ENCODE measurements at regions not wholly inside any gene's neighbourhood (a gene's known extent, or its start where the extent isn't known, plus 50 kb on each side); places are given as distances from the start of the nearest gene placed in this dataset.
"Not testable (repeated sequence)": the region's sequence is repeated elsewhere in the genome, so short reads cannot be mapped to it uniquely, and the experiment has no call there.

GRCh38 chr16:86828202-86828601 lies 249.9 kb downstream of the FOXL1 start:
- no peak for DNase-seq (ENCODE audit: low read depth in 2 of 2)

GRCh38 chr16:86828653-86829052 lies 250.3 kb downstream of the FOXL1 start:
- no peak for DNase-seq (ENCODE audit: low read depth in 2 of 2)

DNA sequence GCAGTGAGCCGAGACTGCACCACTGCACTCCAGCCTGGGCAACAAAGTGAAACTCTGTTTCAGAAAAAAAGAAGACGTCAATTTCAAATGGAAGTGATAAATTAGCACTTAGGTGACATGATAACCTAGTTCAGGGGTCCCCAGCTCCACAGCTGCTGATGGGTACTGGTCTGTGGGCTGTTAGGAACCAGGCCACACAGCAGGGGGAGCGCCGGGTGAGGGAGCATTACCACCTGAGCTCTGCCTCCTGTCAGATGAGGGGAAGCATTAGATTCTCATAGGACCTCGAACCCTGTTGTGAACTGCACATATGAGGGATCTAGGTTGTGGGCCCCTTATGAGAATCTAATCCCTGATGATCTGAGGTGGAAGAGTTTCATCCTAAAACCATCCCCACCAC lies 253.0 kb downstream of the FOXL1 start:
- DNase-seq (ENCODE audit: low read depth in 2 of 2): no peak

GRCh38 chr16:86833136-86833535 lies 254.8 kb downstream of the FOXL1 start:
- DNase-seq (ENCODE audit: low read depth in 2 of 2): no peak

GRCh38 chr16:86834451-86835035 lies 256.2 kb downstream of the FOXL1 start:
- no peak for DNase-seq (ENCODE audit: low read depth in 2 of 2)

GRCh38 chr16:86835982-86836381 lies 257.6 kb downstream of the FOXL1 start:
- DNase-seq (ENCODE audit: low read depth in 2 of 2): no peak

DNA sequence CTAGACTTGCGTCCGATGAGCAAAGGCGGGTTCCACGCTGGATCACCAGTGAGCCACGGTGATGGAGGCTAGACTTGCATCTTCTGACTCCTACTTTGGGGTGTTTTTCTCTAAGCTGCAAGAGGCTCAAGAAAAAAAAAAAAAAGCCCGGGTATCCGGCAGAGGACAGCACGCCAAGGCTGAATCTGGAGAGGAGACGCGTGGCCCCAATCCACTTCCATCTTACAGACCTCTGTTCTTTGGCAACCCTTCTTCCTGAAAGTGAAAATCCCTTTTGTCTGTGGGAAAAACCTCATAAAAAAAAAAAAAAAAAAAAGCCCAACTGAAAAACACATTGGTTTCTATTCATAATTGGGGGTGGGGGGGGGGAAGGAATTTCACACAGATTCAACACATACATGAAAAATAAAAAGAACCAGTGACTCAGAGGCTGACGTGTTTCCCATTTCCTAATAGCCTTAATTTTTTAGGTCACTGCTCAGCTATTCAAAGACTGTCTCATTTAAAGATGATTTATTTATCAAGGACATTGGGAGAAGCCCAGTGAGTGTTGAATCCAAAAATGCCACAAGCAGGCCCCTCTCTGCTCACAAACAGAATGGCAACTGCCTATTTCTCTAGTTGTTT lies 258.3 kb downstream of the FOXL1 start:
- no peak for DNase-seq (ENCODE audit: low read depth in 2 of 2)

- no peak for DNase-seq (ENCODE audit: low read depth in 2 of 2)
These were observed 265.5 kb downstream of the FOXL1 start for GRCh38 chr16:86843812-86844211.

- DNase-seq (ENCODE audit: low read depth in 2 of 2): no peak
These were observed 266.3 kb downstream of the FOXL1 start for GRCh38 chr16:86844695-86845094.

- DNase-seq (ENCODE audit: low read depth in 2 of 2): no peak
These were observed 267.8 kb downstream of the FOXL1 start for GRCh38 chr16:86846136-86846535.

GRCh38 chr16:86848821-86849220 lies 270.5 kb downstream of the FOXL1 start:
- no peak for DNase-seq (ENCODE audit: low read depth in 2 of 2)

- no peak for DNase-seq (ENCODE audit: low read depth in 2 of 2)
These were observed 272.3 kb downstream of the FOXL1 start for GRCh38 chr16:86850670-86851069.

DNA sequence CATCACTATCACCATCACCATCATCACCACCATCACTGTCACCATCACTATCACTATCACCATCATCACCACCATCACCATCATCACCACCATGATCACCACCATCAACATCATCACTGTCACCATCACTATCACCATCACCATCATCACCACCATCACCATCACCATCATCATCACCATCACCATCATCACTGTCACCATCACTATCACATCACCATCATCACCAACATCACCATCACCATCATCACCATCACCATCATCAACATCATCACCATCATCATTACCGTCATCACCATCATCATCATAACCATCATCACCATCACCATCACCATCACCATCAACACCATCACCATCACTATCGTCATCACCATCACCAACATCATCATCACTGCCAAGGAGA lies 273.8 kb downstream of the FOXL1 start:
- DNase-seq (ENCODE audit: low read depth in 2 of 2): no peak

DNA sequence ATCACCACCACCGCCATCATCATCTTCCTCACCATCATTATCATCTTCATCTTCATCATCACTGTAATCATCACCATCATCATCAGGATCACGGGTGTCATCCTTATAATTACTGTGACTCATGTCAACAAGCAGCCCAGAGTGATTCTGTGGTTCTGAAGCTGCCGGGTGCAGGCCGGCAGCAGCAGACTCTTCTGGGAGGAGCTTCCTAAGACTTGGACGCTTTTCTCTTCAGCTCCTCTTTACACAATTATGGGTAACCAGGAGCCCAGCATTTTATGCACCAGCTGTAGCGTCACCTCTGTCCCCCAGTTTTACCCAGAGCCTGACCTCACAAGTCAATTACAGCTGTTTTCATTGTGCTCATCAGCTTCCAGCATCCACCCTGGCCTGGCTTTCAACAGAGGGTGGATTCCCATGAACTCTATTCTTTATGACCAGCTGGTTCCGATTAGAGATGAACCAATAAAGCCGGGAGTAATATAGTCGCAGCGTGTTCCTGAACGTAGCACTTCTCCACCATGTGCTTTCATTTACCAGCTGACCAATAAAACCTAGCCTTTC lies 275.8 kb downstream of the FOXL1 start:
- DNase-seq (ENCODE audit: low read depth in 2 of 2): no peak

GRCh38 chr16:86854626-86855294 lies 276.4 kb downstream of the FOXL1 start:
- no peak for DNase-seq (ENCODE audit: low read depth in 2 of 2)

- DNase-seq (ENCODE audit: low read depth in 2 of 2): no peak
These were observed 278.7 kb downstream of the FOXL1 start for GRCh38 chr16:86856946-86857586.

GRCh38 chr16:86857807-86858206 lies 279.5 kb downstream of the FOXL1 start:
- DNase-seq (ENCODE audit: low read depth in 2 of 2): no peak

DNA sequence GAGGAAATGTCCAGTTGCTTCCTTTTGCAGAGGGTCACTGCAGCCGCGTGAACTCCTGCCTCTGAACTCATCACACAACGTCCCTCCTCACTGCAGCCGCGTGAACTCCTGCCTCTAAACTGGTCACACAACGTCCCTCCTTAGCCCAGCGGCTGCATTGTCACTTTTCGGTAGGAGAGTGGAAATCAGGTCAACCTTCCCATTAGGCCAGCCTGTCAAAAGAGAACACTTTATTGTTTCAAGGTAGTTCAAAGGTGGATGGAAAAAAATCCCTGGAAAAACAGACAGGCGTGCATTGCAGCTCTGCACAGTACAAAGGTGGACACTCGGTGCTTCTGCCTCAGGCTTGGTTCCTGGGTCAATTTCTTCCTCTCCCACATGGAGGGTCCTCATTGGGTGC lies 280.2 kb downstream of the FOXL1 start:
- no peak for DNase-seq (ENCODE audit: low read depth in 2 of 2)

- DNase-seq (ENCODE audit: low read depth in 2 of 2): not testable (repeated sequence)
These were observed 283.0 kb downstream of the FOXL1 start for GRCh38 chr16:86861270-86861858.

DNA sequence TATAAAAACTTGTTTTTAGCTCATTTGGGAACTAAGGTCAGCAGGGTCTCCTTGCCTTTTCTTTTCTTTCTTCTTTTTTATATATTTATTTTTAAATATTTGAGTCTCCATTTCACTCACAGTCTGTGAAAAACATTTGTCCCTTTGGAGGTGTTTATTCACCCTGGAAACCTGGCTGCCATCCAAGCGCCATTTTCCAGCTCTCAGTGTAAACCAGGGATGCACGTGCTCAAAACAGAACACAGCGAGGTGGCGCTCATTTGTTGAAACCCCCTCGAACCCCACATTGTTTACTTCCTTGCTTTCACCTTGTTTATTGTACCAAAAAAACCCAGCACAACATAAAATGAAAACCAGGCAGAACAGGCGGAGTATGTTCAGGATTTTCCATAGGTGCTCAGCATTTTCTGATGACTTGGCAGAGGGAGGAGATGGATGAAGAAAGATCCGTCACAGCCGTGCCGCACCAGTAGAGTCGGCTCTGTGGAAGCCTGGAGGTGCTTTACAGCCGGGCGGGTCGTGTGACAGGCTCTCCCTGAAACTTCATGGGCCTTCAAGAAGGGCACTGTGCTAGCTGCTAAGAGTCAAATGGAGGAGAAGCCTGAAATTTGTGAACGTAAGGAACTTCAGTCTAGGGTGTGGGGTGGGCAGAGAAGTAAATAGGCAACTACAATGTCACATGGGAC lies 284.4 kb downstream of the FOXL1 start:
- no peak for DNase-seq (ENCODE audit: low read depth in 2 of 2)

DNA sequence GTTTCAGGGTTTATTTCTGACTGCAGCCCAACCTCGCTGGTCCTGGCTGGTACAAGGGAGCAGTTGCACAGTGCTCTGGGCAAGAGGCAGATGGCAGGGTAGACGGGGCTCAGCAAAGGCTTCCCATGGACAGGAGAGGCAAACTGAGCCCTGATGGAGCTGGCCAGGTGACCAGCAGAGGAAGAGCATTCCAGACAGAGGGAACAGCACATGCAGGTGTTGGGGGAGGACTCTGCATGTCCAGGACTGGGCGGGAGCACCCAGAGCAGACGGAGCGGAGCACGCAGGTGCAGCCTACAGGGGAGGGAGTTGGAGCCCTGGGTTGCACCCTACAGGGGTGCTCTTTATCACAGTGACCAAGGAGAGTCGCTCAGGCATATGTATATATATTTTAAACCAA lies 285.3 kb downstream of the FOXL1 start:
- no peak for DNase-seq (ENCODE audit: low read depth in 2 of 2)

- DNase-seq (ENCODE audit: low read depth in 2 of 2): no peak
These were observed 286.2 kb downstream of the FOXL1 start for GRCh38 chr16:86864586-86864985.

Measured in stimulated activated CD4-positive, alpha-beta T cell treated with anti-CD3 and anti-CD28 coated beads, Interleukin-4, amount 100 ng/mL, for 48 hours (primary cell).